ENCODE measurements at regions not wholly inside any gene's neighbourhood (a gene's known extent, or its start where the extent isn't known, plus 50 kb on each side); places are given as distances from the start of the nearest gene placed in this dataset.

GRCh38 chr4:182967403-182967802, 50.2 kb upstream of the DCTD start:
- DNase-seq (ENCODE audit: low spot score in 2 of 2) = no peak
- H3K4me3 Mint-ChIP-seq = no peak overlapping the region
- peaks cover 56% of the 10 kb centered on the region for H3K27me3 Mint-ChIP-seq
- ATAC-seq (replicated peaks; ENCODE audit: extremely low read depth, poor library complexity, severe bottlenecking) = no peak
- no peaks in the 10 kb centered on the region for H3K4me1 Mint-ChIP-seq
- no peak overlapping the region for H3K27ac Mint-ChIP-seq (ENCODE audit: low read depth)
- no peaks in the 10 kb centered on the region for H3K9me3 Mint-ChIP-seq
- no peaks in the 10 kb centered on the region for H3K36me3 Mint-ChIP-seq (ENCODE audit: insufficient read depth)
